Erythroblast (primary cell): ENCODE measurements at regions not wholly inside any gene's neighbourhood (a gene's known extent, or its start where the extent isn't known, plus 50 kb on each side); places are given as distances from the start of the nearest gene placed in this dataset.

ENCODE experiments used
- GATA1 ChIP-seq: IDR thresholded peaks from 2 replicates; pipeline ENCODE4 v1.6.1; 2011; ENCODE audit warnings: low read depth, mild to moderate bottlenecking, control low read depth, low read length, moderate library complexity
- POLR2A ChIP-seq: IDR thresholded peaks from 2 replicates; pipeline ENCODE4 v1.6.1; 2011; ENCODE audit warnings: mild to moderate bottlenecking, low read length

GRCh38 chr11:13596611-13597326, 71.7 kb upstream of the FAR1 start:
- TF ChIP-seq POLR2A (no peak), GATA1 (no peak)
